Germinal center (tissue), 1 donor: ENCODE measurements at regions not wholly inside any gene's neighbourhood (a gene's known extent, or its start where the extent isn't known, plus 50 kb on each side); places are given as distances from the start of the nearest gene placed in this dataset.
"Not testable (repeated sequence)": the region's sequence is repeated elsewhere in the genome, so short reads cannot be mapped to it uniquely, and the experiment has no call there.

Experiments used
- DNase-seq: peaks from one replicate; pipeline ENCODE4 v3.0.0; 2012; ENCODE audit warnings: mixed read lengths, low spot score

DNA sequence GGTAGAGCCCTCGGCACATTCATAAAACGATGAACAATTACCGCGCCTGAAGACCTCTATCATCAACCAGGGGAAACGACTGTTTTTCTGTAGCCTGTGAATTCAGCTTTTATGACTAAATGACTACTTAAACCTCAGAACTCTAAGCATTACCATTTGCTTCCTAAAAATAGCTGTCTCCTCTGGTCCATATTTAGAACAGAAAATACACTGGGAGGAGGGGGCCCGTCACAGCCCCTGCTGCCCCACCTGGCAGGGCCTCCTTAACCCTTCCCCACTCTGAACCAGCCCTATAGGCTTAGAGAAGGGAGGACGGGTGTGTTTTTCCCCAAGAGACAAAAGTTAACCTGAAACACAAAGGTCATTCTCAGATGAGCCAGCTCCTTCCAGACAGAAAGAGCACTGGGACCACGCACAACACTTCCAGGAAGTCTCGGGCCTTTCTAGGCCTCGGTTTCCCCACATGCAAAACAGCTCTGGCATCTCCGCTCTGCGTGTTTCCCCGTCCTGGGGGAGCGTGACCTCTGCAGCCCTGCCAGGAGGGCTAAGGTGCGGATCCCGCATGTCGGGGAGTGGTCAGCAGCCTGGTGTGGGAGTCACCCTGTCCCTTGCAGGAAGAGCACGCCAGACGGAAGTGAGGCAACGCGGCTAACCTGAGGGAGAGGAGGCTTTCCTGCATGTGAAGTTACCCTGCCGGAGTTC is 193.9 kb downstream of the DLL1 start:
- no peak for DNase-seq

- DNase-seq = no peak
These were observed 194.6 kb downstream of the DLL1 start for GRCh38 chr6:170096191-170096802.

DNA sequence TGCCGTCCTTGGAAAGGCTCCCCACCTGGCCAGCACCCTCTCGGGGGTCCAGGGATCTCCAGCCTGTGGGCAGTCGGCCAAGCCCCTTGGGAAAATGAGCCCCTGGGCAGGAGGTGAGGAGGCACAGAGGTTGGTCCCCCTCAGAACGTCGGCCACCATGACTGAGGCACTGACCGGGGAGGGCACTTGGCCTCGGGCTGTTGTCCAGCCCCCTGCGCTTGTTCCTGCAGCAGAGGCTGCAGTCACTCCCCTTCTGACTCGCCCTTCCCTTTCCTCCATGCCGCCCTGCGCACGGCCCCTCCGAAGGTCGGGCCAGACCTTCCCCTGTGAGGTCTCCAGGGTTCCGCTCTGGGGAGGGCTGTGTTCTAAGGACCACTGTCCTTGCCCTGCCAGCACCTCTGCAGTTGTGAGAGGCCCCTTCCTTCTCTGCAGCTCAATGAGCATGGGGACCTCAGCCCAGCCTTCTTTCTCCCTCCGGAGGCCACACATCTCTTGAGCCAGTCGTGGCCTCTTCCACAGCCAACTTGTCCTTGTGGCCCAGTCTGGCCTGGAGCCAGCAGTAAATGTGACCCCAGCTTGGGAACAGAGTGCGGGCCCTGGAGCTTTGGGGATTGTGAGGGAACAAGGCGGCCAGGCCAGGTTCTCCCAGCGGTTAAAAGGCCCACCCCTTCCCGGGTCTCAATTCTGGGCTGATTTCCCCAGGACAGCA is 195.5 kb downstream of the DLL1 start:
- no peak for DNase-seq

GRCh38 chr6:170094686-170095272 is 196.1 kb downstream of the DLL1 start:
- no peak for DNase-seq

DNA sequence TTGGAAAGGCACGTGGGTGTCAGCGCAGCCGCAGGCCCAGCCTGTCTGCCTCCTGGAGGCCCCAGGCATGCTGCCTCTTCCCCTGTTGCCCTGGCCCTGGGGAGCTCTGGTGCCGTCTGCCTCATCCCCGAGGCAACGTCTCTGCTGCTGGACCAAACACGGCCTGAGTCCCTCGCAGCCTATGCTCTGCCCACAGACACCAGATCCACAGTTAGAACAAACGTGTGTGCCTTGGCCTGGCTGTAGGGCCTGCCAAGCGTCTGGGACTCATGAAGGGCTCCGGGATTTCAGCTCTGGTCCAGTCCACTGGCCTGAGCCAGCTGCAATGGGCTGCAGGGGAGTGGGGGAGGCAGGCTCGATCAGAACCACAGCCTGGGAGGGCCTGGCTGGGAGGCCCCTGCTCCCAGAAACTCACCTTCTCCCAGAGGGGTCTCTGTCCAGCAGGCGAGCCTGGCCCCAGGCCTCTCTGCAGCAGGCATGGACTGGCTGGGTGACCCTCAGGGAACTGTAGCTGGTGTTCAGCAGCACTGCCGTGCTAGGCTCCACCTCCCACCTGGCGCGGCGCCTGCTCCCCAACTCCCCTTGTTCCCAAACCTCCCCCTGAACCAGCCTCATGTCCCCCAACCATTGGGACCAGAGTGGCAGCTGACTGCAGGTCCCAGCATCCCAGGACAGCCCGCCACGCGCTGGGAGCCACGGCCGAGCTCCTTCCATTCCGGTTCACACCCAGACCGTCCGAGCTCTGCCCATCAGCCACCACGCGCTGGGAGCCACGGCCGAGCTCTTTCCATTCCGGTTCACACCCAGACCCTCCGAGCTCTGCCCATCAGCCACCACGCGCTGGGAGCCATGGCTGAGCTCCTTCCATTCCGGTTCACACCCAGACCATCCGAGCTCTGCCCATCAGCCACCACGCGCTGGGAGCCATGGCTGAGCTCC is 197.0 kb downstream of the DLL1 start:
- no peak for DNase-seq

DNA sequence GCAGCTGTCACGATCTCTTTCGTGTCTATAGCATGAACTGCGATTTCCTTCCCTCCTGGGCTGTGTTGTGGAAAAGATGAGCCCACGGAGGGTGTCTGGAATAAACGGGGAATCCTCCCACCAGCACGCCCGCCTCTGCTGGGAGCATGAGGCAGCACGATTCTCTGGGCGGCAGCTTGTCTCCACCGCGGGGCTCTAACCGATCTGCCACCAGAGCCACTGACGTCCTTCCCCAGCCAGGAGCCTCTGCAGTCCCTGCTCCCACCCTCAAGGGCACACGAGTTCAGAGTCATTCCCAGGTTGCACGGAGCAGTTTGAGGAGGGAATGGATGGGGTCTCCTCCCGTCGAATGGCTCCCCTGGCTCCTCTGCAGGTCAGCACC is 197.6 kb downstream of the DLL1 start:
- DNase-seq = no peak

- DNase-seq = no peak
These were observed 198.1 kb downstream of the DLL1 start for GRCh38 chr6:170092826-170093225.

DNA sequence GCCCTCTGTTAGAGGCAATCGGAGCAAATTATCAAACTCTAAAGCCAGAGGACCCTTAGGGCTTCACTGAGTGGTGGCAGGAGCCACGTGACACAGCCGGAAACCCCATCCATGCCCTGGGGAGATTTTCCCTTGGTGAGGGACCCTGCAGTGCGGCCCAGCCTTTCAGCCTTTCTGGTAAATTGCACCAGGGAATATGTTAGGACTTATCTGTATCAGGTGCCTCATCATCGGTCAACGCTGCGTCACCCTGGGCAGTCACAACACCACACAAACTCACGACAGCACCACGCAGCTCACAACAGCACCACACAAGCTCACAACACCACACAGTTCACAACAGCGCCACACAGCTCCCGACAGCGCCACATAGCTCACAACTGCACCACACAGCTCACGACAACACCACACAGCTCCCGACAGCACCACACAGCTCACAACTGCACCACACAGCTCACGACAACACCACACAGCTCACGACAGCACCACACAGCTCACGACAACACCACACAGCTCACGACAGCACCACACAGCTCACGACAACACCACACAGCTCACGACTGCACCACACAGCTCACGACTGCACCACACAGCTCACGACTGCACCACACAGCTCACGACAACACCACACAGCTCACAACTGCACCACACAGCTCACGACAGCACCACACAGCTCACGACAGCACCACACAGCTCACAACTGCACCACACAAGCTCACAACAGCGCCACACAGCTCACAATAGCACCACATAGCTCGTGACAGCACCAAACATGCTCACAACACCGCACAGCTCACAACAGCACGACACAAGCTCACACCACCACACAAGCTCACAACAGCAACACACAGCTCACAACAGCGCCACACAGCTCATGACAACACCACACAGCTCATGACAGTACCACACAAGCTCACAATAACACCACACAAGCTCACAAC is 199.0 kb downstream of the DLL1 start:
- no peak for DNase-seq

DNA sequence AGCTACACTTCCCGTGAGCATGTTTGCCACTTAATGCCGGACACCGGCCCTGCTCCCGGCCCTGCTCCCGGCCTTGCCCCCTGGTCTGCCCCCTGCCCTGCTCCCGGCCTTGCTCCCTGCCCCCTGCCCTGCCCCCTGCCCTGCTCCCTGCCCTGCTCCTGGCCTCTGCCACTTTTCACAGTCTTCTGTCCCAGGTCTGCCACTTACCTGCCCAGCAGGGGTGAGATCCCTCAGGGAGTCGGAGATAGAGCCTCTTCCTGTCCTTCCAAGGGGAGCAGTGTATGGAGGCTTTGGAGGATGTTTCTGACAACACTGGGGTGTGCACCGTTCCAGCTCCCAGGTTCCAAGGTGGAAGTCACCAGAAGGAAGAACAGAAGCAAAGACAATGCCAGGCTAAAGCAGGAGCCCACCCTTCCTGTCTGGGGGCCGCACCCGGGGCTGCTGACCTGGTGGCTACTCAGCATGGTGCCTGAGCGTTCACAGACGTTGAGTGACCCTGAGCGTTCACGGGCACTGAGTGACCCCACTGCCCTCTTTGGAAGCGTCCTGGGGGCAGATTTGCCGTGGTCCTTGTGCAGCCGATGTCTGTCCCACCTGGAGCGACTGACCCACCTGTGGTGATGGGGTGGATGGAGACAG is 199.8 kb downstream of the DLL1 start:
- DNase-seq = no peak

- DNase-seq = no peak
These were observed 200.3 kb downstream of the DLL1 start for GRCh38 chr6:170090561-170090960.

DNA sequence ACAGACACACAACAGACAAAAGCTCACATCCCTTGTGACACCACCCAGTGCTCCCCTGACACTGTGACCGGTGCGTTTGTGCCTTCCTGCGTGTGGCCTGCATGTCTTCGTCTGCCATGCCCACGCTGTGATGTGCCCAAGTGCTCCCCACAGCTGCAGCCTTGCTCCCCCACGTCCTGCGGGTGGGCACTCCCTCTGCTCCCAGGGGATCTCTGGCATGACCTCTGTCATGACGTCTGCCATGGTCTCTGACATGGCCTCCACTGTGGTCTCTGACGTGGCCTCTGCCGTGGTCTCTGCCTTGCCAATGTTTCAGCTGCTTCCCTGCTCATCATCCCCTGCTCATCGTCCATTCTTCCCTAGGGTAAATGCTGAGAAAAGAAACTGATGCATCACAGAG is 200.9 kb downstream of the DLL1 start:
- DNase-seq = peak; percentile 31

- peak; percentile 34 for DNase-seq
These were observed 202.3 kb downstream of the DLL1 start for GRCh38 chr6:170088582-170088955.

DNA sequence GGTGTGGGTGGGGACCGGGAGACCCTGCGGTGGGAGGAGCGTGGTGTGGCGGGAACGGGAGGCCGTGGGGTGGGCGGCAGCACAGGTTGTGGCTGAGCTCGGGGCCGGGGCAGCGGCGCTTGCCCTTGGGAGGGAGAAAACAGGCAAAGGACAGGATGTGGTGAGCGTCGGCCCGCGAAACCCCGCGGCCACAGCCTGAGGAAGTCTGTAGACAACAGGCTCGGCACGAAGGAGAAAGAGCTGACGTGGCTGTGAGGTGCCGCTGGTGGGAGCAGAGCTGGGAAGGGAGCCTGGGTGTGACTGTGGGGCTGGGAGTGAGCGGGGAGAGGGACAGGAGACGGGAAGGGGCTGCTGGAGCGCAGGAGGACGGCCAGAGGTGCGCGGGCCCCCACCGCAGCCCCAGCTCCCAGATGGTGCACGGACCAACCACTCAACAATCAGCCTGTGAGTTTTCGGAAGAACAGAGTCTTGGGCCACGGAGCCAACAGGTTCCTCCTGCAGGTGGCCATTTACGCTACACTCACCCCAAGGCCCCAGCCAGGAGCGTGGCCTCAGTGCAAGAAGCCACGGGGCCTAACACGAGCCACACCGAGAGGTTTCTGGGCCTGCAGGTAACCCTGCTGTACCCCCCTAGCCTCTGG is 202.8 kb downstream of the DLL1 start:
- peak; percentile 47 for DNase-seq

DNA sequence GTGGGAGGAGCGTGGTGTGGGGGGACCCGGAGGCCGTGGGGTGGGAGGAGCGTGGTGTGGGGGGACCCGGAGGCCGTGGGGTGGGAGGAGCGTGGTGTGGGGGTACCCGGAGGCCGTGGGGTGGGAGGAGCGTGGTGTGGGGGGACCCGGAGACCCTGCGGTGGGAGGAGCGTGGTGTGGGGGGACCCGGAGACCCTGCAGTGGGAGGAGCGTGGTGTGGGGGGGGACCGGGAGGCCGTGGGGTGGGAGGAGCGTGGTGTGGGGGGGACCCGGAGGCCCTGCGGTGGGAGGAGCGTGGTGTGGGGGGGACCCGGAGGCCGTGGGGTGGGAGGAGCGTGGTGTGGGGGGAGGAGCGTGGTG is 203.5 kb downstream of the DLL1 start:
- DNase-seq = not testable (repeated sequence)

GRCh38 chr6:170086639-170087420 is 204.0 kb downstream of the DLL1 start:
- no peak for DNase-seq

DNA sequence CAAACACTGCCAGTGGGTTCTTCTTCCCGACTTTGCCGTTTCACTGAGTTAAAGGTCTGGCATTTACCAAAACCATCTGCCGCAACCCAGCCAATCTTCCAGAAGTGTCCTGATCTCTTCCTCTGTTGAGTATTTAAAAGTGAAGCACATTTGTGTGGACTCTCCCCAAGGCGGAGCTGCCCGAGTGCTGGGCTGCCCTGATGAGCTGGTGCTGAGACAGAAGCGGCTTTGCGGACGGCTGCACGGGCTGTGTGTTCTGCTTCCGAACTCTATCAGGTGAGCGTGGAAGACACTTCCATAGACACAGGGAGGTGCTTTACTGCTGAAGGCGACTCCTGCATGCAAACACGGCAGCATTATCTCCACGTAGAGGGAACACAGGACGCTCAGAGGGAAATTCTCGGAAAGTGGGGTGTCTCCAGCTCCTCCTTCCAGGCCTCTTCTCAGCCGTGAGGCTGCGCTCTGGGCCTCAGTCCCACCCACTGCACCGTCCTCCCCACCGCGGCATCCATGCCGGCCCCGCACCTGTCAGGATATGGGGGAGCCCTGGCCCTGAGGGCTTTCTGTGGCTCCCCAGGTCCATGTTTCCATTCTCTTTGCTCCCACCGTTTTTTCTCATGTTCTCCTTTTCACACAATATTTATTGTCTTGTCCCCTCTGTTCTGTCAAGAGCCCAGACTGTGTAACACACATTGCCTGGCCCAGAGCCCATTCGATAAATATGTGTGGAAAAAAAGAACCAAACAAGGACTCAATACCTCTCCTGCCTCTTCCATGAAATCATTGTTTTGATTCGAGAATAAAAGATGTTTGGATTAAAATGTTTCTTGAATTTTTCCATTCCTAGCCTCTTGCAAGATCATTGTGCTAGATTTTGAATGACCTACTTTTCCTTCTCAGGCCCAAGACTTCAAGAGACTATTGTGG is 205.1 kb downstream of the DLL1 start:
- DNase-seq = no peak

DNA sequence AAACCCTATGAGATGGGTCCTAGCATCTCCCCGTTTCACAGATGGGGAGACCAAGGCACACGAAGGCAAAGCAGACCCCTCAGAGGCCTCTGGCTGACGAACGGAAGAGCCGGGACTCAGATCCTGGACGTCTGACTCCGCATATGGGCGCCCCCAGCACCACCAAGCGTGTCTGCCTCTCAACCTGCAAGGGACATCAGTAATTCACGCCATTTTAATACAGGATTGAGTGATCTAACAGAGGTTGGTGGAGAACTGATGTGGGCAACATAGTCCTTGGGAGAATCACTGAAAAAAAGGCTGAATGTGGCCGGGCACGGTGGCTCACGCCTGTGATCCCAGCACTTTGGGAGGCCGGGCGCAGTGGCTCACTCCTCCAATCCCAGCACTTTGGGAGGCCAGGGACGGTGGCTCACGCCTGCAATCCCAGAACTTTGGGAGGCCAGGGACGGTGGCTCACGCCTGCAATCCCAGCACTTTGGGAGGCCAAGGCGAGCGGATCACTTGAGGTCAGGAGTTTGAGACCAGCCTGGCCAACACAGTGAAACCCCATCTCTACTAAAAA is 206.6 kb downstream of the DLL1 start:
- no peak for DNase-seq
